Activated CD4-positive, alpha-beta T cell treated with anti-CD3 and anti-CD28 coated beads, Interleukin-2, amount 50 U/mL, for 24 hours (primary cell): ENCODE measurements at regions not wholly inside any gene's neighbourhood (a gene's known extent, or its start where the extent isn't known, plus 50 kb on each side); places are given as distances from the start of the nearest gene placed in this dataset.

Experiments used
- DNase-seq, 2 donors: peaks; one replicate each; pipeline ENCODE4 v3.0.0-alpha.2; 2020; ENCODE audit warnings: low read depth in 1 of 2, low spot score in 1 of 2

DNA sequence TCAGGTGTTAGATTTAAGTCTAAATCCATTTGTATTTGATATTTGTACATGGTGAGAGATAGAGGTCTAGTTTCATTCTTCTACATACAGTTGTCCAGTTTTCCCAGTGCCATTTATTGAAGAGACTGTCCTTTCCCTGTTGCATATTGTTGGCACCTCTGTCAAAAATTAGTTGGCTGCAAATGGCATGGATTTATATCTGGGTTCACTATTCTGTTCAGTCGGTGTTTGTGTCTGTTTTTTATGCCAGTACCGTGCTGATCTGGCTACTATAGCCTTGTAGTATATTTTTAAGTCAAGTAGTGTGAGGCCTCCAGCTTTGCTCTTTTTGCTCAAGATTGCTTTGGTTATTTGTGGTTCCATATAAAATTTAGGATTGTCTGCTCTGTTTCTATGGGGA, 176.2 kb upstream of the DMRT1 start:
- DNase-seq, result no peak

DNA sequence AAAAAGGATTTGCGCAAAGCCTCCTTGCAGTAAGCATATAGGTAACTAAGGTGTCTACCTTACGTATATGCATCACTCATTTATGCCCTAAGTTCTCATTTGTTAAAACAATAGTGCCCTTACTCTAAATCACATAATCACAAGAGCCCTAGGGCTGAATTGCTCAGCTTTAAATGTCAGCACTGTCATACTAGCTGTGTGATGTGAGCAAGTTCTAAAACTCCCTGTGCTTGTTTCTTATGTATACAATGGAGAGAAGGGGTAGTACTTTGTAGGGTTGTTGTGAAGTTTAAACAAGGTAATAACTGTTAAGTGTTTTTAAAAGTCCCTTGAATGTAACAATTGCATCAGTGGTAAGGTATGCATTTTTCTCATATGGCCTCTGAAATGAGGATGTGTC, 169.5 kb upstream of the DMRT1 start:
- no peak for DNase-seq

DNA sequence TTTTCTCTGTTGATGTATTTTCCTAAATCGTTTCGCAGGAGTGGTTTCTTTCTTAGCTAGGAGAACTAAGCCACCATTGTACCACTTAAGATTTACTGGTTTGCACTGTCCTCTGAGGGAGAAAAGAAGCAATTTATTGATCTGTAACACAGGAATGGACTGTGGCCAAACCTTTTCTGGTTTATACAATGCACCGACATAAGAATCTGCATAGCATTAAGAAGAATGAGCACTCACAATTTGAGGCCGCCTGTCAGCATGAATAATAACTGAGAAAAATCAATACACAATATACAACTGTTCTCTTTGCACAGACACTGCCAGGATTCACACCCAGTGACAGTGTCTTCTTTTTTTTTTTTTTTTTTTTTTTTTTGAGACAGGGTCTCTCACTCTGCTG, 168.6 kb upstream of the DMRT1 start:
- no peak for DNase-seq

DNA sequence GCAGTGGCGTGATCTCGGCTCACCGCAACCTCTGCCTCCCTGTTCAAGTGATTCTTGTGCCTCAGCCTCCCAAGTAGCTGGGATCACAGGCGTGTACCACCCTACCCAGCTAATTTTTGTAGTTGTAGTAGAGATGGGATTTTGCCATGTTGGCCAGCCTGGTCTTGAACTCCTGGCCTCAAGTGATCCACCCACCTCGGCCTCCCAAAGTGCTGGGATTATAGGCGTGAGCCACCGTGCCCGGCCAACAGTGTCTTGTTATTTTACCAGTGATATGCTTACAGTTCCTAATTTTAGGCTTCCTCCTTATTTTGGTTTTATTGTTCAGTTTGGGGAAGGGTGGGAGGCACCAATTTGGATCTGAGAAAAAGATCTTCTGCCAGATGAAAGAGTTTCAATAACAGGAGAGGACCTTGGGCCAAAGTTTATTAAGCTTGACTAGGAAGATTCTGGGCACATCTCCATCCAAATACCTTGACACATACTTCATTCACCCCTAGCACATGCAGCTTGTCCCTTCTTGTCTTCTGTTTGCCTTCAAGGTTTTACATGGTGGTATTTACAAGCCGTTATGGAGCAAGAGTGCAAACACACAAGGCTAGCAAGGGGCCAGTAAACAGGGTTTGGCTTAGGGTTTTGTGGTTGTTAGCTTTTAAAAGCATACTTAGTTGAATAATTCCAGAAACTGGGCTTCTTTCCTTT, 168.1 kb upstream of the DMRT1 start:
- DNase-seq, result no peak

- no peak for DNase-seq
These were observed 167.5 kb upstream of the DMRT1 start for GRCh38 chr9:673966-674526.

DNA sequence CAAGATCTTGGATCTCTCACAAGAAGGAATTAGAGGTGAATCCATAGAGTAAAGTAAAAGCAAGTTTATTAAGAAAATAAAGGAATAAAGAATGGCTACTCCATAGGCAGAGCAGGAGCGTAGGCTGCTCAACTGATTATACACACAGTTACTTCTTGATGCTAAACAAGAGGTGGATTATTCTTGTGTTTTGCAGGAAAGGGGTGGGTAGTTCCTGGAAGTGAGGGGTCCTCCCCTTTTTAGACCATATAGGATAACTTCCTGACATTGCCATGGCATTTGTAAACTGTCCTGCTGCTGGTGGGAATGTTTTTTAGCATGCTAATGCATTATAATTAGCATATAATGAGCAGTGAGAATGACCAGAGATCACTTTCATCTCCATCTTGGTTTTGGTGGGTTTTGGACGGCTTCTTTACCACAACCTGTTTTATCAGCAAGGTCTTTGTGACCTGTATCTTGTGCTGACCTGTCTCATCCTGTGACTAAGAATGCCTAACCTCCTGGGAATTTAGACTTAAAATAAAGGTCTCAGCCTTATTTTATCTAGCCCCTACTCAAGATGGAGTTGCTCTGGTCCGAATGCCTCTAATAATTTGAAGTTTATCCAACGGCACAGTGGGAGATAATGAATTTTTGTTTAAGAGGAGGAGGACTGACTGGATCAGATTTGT, 165.7 kb upstream of the DMRT1 start:
- DNase-seq, result no peak

- DNase-seq, result no peak
These were observed 164.6 kb upstream of the DMRT1 start for GRCh38 chr9:676780-677438.

DNA sequence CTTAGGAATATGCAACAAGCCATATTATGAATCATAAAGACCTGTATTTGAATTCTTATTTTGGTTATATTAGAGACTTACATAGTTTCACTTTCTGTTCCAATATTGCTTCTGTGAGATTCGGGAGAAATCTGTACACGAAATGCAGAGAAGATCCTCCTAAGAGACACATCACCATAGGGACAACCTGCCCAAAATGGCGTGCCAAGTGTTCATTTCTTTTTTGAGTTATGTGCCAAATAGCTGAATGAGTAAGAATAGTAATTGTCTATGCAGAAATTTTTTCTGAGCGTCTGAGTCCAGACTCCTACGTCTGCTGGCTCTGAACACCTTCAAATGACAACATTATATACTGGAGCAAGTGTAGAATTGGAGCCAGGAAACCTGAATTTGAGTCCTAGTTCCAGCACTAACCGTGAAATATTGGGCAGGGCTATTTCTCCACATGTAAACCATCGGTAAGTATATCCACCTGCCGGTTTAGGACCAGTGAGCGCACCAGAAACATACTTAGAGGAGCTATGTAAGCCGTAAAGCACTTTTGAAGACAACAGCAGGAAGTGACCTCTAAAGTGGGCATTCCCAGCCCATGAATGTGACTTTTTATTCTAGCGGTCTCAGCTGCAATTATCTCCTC, 163.9 kb upstream of the DMRT1 start:
- no peak for DNase-seq

DNA sequence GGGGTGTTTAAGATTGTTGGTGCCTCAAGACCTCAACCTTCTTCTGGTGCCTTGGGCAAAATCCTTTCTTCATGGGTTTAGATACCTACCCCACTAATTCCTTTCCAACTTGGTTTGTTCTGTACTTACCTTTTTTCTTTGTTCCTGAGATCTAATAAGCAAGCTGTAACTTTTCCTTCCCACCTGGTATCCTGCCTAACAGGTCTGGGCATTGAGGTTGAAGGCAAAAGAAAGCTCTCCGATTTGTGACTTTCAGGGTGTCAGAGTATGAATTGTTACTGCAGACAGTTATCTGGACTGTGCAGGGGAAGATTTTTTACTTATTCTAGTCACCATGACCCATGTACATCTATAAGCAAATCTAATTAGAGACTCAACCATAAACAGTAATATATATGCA, 162.6 kb upstream of the DMRT1 start:
- DNase-seq, result no peak

- no peak for DNase-seq
These were observed 162.0 kb upstream of the DMRT1 start for GRCh38 chr9:679462-679861.

- no peak for DNase-seq
These were observed 161.4 kb upstream of the DMRT1 start for GRCh38 chr9:680106-680505.

- no peak for DNase-seq
These were observed 158.6 kb upstream of the DMRT1 start for GRCh38 chr9:682633-683508.

DNA sequence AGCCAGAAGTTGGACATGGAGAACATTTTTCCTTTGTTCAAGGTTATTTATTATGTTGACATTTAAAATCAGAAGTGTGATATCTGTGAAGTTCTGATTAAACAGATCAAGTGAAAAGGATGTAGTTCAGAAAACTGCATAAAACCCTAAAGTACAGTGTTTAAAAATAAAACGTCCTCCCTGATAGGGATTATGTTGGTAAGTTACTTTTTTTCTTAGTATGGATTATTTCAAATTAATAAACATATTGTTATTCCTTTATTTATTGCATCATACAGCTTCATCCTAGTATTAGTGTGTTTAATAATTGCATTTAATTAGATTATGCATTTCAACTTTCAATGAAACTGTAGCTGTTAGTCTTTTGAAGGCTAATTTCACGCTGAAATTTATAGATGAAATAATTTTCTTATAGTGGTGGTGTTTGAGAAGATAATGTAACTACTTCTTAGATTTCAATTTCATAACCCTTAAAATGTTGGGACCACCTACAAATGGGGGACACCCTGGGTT, 157.9 kb upstream of the DMRT1 start:
- no peak for DNase-seq

GRCh38 chr9:684054-684890, 157.2 kb upstream of the DMRT1 start:
- DNase-seq, result no peak

DNA sequence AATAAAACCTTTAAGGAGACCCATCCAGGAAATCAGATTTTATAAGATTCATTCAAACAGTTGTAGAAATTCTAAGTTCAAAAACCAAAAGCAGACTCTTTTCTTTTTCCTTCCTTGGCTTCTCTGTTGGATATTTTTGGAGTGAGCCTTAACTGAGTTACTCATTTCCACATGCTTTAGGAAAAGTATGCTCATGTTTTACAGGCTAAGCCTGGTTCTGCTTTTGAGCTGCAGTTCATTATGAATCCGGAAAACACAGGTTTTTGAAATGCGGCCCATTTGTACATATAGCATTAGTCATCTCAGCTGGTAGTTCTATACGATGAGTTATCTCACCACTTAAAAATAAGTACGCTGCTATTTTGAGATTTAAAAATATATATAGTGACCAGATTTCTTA, 156.6 kb upstream of the DMRT1 start:
- DNase-seq, result no peak

GRCh38 chr9:686321-686813, 155.1 kb upstream of the DMRT1 start:
- DNase-seq, result no peak

DNA sequence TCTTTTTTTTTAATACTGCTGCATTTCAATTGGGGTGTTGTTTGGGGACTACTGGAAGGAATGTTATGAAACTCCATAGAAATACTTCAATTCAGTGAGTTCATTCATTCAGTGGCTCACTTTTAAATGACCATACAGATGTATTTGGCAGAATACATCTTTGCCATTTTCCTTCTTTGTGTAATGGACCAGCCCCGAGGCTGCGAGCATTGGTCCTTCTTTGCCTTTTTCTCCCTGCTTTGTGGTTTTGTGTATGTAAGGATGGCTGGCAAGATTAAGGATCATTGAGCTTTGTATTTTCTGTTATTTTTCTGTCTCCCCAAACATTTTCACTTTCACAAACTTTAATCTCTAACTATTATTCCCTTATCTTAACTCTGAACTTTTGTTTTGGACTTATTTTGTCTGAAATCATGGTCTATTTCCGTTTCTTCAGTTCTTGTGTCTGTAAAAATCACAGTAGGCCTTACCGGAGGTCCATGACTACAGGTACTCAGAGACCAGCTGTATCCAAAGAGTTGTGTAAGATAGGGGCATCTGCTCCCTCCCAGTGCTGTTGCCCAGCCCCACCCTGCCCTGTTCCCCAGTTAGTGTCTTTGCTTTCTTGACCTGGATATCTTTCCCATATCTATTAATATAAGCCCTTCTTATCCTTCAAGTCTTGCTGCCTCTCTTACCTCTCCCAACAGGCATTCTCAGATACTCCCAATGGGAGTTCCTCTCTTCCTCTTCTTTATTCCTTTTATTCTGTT, 154.3 kb upstream of the DMRT1 start:
- DNase-seq, result no peak

DNA sequence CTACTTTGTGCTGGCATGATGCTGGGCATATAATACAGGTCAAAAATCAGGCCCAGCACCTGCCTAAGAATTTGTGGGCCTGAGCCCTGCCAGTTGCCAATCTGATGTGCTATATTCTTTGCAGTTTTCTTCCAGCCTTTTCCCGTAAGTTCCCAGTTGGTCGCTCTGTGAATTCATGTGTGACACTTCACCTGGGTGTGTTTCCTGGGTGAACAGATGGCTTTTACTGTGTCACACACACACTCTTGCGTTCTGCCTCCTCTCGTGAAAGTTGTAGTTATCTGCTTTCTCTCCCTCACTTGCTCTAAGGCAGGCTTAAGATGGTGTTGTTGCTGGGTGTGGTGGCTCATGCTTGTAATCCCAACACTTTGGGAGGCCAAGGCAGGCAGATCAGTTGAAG, 153.5 kb upstream of the DMRT1 start:
- DNase-seq, result no peak
